Gastrocnemius medialis (tissue), 4 donors: ENCODE measurements at regions not wholly inside any gene's neighbourhood (a gene's known extent, or its start where the extent isn't known, plus 50 kb on each side); places are given as distances from the start of the nearest gene placed in this dataset.
"Not testable (repeated sequence)": the region's sequence is repeated elsewhere in the genome, so short reads cannot be mapped to it uniquely, and the experiment has no call there.

Source experiments
- ATAC-seq, 2 donors: fragments of 150-250 bp; one replicate each; pipeline ENCODE4 v1.9.1; 2016
- DNase-seq, 2 donors: peaks; one replicate each; pipeline ENCODE4 v3.0.0-alpha.2; 2019
- H3K27ac ChIP-seq, 4 donors: fragments of 200-600 bp; sonication (generic); 1 replicate in 1 of 4; 2 replicates in 3 of 4; pipeline ENCODE4 v1.5.1; 2016 to 2018; ENCODE audit warnings: mild to moderate bottlenecking in 2 of 4, moderate library complexity in 1 of 4
- H3K27me3 ChIP-seq, 3 donors: fragments of 200-600 bp; sonication (generic) in 2 of 3; 1 replicate in 1 of 3; 2 replicates in 2 of 3; pipeline versions ENCODE4 v1.5.1 to v1.6.0; 2016 to 2019; ENCODE audit warnings: mild to moderate bottlenecking in 1 of 3, moderate library complexity in 1 of 3
- H3K36me3 ChIP-seq, 2 donors: fragments of 200-600 bp; sonication (generic) in 1 of 2; one replicate each; pipeline ENCODE4 v1.5.1; 2017 to 2018
- H3K4me1 ChIP-seq, 2 donors: fragments of 200-600 bp; sonication (generic) in 1 of 2; one replicate each; pipeline ENCODE4 v1.5.1; 2016 to 2017; ENCODE audit warnings: mild to moderate bottlenecking in 2 of 2
- H3K4me3 ChIP-seq, 4 donors: fragments of 200-600 bp; sonication (generic) in 3 of 4; 1 replicate in 1 of 4; 2 replicates in 3 of 4; pipeline ENCODE4 v1.5.1; 2016 to 2019; ENCODE audit warnings: mild to moderate bottlenecking in 2 of 4
- H3K9me3 ChIP-seq, 3 donors: fragments of 200-600 bp; sonication (generic) in 2 of 3; 1 replicate in 1 of 3; 2 replicates in 2 of 3; pipeline ENCODE4 v1.5.1; 2016 to 2019
- POLR2A ChIP-seq, 2 donors: fragments of 450-650 bp; IDR thresholded peaks; one replicate each; pipeline ENCODE4 v1.6.1; 2017; ENCODE audit warnings: antibody characterized with exemption in 2 of 2, mild to moderate bottlenecking in 2 of 2, moderate library complexity in 2 of 2
- in situ Hi-C, 4 donors: fragments of 200-750 bp; cut with MboI; loops; one replicate each; pipeline versions ENCODE4 v1.15.0 to v1.8.0; 2017; ENCODE audit warnings: low sequenced_read_pairs in 4 of 4
- intact Hi-C: fragments of 100-400 bp; cut with DNase I; formaldehyde crosslinking; loops from one replicate; pipeline ENCODE4 v1.15.1; 2023; ENCODE audit warnings: low total_unique reads
- TF ChIP-seq, protein P1 (sequence below), 5 experiments: fragments of 450-650 bp in 3 of 5; fragments of 200-600 bp in 2 of 5; sonication (generic) in 2 of 5; IDR thresholded peaks in 4 of 5; conservative IDR thresholded peaks in 1 of 5; 1 replicate in 4 of 5; 2 replicates in 1 of 5; pipeline ENCODE4 v1.5.1; 2016 to 2019; ENCODE audit warnings: antibody characterized with exemption in 5 of 5, mild to moderate bottlenecking in 3 of 5, moderate library complexity in 3 of 5

DNA sequence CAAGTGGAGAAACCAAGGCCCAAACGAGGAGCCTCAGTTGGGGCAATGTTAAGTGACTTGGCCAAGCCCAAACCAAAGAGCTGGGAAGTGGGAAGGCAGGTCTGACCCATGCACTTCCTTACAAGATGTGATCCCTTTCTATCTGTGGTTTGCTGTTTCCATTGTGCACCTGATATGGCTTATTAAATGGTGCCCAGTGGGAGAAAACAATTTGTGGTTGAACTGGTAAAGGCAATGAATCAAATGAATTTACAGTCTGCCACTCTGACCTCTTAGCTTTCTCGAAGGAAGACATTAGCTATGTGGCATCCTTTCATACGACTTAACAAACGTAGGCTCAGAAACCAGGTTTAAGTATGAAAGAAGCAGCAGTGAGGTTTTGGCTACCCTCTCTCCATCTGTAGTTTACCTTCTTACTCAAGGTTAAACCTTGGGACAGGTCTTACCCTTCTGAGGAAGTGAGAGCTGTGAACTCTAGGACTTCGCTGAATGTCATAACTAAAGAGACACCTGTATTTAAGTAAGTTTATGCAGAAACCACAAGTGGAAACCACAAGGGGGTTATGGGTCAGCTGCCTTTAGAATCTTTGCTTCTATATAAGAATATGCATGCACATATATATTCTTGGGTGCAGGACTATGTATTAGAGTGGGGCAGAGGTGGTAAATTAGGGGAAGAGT, 100.5 kb upstream of the SPATA31D4 start:
- H3K9me3 ChIP-seq: no peaks in the 10 kb centered on the region
- in situ Hi-C loops (loop anchor here in 2 of 4 donors (25.0 kb wide), 1 partner anchor 315 kb away; no protein-coding TSS in a partner anchor), intact Hi-C loops (no loop called here)
- H3K27me3 ChIP-seq: no peaks in the 10 kb centered on the region
- ATAC-seq (no peak), DNase-seq (no peak)
- H3K4me3 ChIP-seq: no peak overlapping the region
- H3K4me1 ChIP-seq: no peaks in the 10 kb centered on the region
- no peaks in the 10 kb centered on the region for H3K36me3 ChIP-seq
- H3K27ac ChIP-seq: no peak overlapping the region
- no peak for TF ChIP-seq POLR2A (IDR thresholded peaks at IDR 0.05)
- TF ChIP-seq, protein P1, sequence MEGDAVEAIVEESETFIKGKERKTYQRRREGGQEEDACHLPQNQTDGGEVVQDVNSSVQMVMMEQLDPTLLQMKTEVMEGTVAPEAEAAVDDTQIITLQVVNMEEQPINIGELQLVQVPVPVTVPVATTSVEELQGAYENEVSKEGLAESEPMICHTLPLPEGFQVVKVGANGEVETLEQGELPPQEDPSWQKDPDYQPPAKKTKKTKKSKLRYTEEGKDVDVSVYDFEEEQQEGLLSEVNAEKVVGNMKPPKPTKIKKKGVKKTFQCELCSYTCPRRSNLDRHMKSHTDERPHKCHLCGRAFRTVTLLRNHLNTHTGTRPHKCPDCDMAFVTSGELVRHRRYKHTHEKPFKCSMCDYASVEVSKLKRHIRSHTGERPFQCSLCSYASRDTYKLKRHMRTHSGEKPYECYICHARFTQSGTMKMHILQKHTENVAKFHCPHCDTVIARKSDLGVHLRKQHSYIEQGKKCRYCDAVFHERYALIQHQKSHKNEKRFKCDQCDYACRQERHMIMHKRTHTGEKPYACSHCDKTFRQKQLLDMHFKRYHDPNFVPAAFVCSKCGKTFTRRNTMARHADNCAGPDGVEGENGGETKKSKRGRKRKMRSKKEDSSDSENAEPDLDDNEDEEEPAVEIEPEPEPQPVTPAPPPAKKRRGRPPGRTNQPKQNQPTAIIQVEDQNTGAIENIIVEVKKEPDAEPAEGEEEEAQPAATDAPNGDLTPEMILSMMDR (IDR thresholded peaks at IDR 0.05 in 4 of 5, conservative IDR thresholded peaks at IDR 0.05 in 1 of 5): no peak

DNA sequence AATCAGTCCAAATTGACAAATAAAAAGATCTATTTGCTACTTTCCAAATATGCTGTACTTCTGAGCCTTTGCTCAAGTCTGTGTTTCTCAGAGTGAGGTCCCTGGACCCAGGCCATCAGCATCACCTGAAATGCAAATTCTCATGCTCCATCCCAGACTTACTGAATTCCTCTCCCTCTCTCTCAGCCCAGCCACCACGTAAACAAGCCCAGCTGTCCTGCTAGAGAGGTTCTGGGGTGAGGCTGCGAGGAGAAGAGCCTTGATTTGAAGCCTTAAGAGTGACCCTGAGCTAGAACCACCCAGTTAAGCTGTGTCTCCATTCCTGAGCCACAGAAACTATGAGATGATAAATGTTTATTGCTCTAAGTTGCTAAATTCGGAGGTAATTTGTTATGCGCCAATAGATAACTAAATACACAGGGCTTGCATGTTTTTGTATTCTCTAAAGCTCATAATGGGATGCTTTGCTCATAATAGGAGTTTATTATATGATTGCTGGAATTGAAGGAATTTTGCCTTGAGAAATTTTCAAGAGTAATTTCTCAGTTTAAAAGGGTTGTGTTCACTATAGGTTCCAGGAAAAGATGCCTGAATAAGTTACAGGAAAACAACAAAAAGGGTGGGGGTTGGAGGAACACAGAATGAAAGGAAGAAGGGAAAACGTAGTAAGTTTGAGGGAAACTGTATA, 98.9 kb upstream of the SPATA31D4 start:
- Histone ChIP-seq H3K9me3 (no peaks in the 10 kb centered on the region), H3K27me3 (no peaks in the 10 kb centered on the region), H3K4me1 (no peaks in the 10 kb centered on the region), H3K36me3 (no peaks in the 10 kb centered on the region), H3K4me3 (no peak overlapping the region), H3K27ac (no peak overlapping the region)
- TF ChIP-seq, protein P1 (IDR thresholded peaks at IDR 0.05 in 4 of 5, conservative IDR thresholded peaks at IDR 0.05 in 1 of 5): no peak
- TF ChIP-seq POLR2A (IDR thresholded peaks at IDR 0.05): no peak
- intact Hi-C loops (no loop called here), in situ Hi-C loops (loop anchor here in 2 of 4 donors (25.0 kb wide), 1 partner anchor 317 kb away; no protein-coding TSS in a partner anchor)
- DNase-seq (no peak), ATAC-seq (no peak)

DNA sequence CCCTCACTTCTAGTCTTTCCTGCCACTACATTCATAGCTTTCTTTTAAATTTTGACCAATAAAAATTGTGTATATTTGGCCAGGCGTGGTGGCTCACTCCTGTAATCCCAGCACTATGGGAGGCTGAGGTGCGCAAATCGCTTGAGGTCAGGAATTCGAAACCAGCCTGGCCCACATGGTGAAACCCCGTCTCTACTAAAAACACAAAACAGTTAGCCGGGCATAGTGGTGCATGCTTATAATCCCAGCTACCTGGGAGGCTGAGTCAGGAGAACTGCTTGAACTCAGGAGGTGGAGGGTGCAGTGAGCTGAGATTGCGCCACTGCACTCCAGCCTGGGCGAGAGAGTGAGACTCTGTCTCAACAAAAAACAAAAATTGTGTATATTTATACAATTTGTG, 97.8 kb upstream of the SPATA31D4 start:
- ATAC-seq, H3K4me1 ChIP-seq, H3K27ac ChIP-seq, intact Hi-C loops, DNase-seq, H3K36me3 ChIP-seq, H3K27me3 ChIP-seq, H3K4me3 ChIP-seq, H3K9me3 ChIP-seq: not testable (repeated sequence)
- in situ Hi-C loops: loop anchor here in 2 of 4 donors (25.0 kb wide), 1 partner anchor 318 kb away; no protein-coding TSS in a partner anchor

DNA sequence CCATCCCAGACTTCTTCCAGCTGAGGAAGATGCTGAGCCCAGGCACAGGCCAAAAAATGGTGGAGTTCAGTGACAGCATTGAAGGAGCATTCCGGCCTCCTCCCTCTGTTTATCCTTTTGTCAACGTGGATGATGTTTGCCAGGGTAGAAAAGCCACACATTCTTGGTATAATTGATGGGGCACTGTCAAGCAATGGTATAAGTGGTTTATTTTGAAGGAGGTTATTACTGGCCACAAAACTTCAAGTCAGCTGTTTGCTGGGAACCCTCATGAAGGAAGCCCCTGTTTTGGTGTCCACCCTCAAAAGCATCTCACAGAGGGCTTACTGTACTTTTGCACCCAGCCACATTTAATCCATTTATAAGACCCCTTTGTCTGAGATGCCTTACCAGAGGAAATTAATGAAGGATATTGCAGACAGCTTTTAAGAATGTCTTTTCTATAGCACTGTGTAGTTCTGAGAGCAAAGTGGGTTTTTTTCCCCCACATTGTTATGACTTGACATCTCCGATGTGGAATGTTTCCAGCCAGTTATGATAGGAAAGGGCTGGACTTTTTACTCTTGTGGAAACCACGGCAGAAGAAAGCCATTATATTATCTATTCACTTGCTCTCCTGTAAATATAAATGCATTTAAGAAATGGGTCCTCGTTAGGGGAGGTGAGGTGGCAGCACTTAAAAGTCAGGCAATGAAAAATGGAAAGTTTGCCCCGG, 95.5 kb upstream of the SPATA31D4 start:
- in situ Hi-C loops (loop anchor here in 2 of 4 donors (25.0 kb wide), 1 partner anchor 320 kb away; no protein-coding TSS in a partner anchor), intact Hi-C loops (no loop called here)
- TF ChIP-seq, protein P1 (IDR thresholded peaks at IDR 0.05 in 4 of 5, conservative IDR thresholded peaks at IDR 0.05 in 1 of 5): no peak
- TF ChIP-seq POLR2A (IDR thresholded peaks at IDR 0.05): no peak
- Histone ChIP-seq H3K27ac (no peak overlapping the region), H3K36me3 (no peaks in the 10 kb centered on the region), H3K4me3 (no peak overlapping the region), H3K9me3 (no peaks in the 10 kb centered on the region), H3K4me1 (no peaks in the 10 kb centered on the region), H3K27me3 (no peaks in the 10 kb centered on the region)
- no peak for ATAC-seq
- no peak for DNase-seq
